D721Med (cell line): ENCODE measurements at regions not wholly inside any gene's neighbourhood (a gene's known extent, or its start where the extent isn't known, plus 50 kb on each side); places are given as distances from the start of the nearest gene placed in this dataset.

ENCODE experiments used
- DNase-seq: peaks from one replicate; pipeline ENCODE4 v3.0.0; 2011; ENCODE audit warnings: low spot score; ENCODE audit not compliant: insufficient read length
- FAIRE-seq: peaks from 2 replicates; lab custom pipeline; 2011; peaks lifted over from hg19 to GRCh38; lab: Jason Lieb, UNC
- TF ChIP-seq, protein P1 (sequence below): IDR thresholded peaks from 2 replicates; pipeline ENCODE4 v1.5.1; 2012; ENCODE audit warnings: mild to moderate bottlenecking, control low read depth; ENCODE audit not compliant: insufficient read depth; ENCODE audit errors: missing control alignments

DNA sequence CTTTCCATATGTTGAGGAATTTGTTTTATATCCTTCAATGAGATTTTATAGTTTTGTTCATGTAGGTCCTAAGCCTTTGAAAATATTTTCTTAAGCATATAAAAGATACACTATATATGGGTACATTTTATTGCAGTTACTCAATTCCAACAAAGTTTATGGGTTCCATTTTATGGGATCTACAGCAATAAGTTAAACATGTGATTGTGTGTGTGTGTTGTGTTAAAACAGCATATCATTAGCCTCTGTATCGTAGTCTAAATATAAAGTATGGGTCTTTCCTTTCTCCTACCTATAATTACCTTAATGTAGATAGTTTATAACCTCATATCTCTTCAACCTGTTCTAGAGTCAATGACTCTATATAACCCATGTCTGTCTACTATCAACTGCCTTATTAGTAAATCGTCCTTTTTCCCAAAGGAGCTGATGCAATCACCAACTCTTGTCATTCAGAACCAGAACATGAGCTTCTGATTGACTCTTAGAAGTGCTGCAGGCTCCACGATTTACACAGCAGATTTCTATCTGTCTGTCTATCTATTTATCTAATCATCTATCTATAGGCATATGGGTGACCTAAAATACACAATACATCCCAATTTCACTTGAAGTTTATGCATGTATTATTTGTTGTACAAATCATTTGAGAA, 512.6 kb upstream of the CBLB start:
- TF ChIP-seq, protein P1, sequence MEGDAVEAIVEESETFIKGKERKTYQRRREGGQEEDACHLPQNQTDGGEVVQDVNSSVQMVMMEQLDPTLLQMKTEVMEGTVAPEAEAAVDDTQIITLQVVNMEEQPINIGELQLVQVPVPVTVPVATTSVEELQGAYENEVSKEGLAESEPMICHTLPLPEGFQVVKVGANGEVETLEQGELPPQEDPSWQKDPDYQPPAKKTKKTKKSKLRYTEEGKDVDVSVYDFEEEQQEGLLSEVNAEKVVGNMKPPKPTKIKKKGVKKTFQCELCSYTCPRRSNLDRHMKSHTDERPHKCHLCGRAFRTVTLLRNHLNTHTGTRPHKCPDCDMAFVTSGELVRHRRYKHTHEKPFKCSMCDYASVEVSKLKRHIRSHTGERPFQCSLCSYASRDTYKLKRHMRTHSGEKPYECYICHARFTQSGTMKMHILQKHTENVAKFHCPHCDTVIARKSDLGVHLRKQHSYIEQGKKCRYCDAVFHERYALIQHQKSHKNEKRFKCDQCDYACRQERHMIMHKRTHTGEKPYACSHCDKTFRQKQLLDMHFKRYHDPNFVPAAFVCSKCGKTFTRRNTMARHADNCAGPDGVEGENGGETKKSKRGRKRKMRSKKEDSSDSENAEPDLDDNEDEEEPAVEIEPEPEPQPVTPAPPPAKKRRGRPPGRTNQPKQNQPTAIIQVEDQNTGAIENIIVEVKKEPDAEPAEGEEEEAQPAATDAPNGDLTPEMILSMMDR = no peak
- DNase-seq (no peak), FAIRE-seq (no peak)

DNA sequence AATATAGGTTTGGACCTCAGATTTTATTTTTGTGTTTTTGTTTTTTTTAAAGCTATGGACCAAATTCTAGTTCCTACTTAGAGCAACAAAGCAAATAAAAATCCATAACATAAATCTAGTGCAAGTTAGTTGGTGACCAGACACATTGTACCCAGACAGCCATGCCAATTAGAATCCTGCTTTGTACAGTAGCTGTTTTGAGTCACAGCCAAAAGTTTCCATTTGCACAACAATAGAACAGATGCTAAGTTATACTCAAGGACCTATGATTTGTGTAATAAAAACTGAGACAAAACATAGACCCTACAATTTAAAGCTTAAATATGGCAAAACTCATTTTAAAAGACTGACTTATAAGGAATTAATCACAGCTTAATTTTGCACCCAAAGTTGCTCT, 513.1 kb upstream of the CBLB start:
- DNase-seq (no peak), FAIRE-seq (no peak)
- TF ChIP-seq, protein P1 = no peak

DNA sequence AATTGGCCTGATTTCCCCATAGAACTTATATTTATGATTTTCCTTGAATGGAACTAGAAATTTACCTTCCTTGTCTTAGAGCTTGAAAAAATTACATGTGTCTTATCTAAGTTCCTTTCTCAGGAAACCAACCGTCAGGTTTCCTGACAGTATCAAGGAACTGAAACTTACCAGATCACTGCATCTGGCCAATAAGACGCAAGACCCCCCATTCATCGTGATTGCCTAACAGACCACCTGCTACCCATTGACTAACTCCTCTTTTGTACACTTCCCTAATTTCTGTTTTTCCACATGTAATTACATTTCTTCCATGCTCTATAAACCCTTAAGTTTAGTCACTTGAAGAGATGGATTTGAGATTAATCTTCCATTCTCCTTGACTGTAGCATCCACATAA, 517.2 kb upstream of the CBLB start:
- FAIRE-seq (no peak), DNase-seq (no peak)
- TF ChIP-seq, protein P1 = no peak

DNA sequence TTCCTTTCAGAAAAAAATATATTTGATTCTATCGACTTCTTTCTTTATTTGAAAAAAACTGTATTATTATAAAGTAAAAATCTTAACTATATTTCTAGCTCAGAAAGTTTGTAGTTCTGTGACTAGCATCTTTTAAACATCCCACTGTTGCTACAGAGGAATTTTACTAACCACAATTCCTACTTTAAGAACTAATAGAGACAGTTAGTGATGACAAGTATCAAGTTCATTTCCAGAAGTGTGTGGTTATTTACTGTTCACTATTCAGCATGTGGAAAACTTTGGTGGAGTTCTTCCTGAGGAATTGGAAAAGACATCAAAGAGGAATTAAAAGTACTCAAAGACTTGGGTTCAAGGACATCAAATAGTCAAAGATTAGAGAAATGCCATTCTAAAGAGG, 524.1 kb upstream of the CBLB start:
- DNase-seq (no peak), FAIRE-seq (no peak)
- TF ChIP-seq, protein P1 = no peak

DNA sequence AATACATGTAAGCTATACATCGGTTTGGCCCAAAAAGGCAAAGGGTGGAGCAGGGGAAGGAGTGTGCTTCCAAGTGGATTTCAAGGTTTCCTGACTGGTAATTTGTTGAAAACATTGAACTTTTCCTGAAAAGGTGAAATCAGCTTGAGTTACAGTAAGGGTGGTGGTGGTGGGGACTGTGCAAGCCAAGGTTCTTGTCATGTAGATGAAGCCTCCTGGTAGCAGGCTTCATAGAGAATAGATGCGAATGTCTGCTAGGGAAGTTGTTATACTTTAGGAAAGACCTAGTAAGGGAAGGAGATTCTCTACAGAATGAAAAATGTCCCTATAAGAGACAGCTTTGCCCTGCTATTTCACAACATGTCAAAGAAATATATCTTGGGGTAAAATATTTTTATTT, 528.2 kb upstream of the CBLB start:
- DNase-seq (no peak), FAIRE-seq (no peak)
- TF ChIP-seq, protein P1 = no peak

DNA sequence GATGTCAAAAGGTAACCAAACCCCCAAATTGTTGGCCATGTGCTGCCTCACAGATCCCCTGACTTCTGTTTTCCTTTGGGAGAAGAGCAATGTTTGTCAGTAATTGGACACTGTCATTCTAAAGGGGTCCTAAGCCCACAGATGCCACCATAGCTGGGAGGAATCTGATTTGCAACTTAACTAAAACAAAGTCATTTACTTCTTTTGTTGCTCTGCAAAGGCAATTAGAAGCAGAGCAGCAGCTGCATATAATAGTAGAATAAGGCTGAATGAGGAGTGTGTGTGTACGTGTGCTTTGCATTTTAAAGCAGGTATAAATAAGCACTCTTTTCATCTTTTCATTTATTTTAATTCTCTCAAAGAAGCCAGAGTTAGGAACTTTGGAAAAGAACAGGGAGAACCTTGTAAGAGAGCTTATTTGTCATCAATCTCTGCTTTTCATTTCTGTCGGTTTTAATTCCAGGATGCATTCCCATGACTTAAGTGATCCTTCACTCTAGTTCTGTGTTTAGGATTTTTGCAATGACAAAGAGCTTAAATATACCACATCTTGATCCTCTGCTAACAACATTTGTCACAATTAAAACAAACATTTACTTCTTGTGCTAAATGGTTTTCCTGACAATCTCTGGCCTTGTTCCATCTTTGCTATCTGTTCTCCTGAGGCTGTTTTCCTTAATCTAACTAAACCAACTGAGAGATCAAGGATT, 530.2 kb upstream of the CBLB start:
- DNase-seq (no peak), FAIRE-seq (no peak)
- TF ChIP-seq, protein P1 = no peak

DNA sequence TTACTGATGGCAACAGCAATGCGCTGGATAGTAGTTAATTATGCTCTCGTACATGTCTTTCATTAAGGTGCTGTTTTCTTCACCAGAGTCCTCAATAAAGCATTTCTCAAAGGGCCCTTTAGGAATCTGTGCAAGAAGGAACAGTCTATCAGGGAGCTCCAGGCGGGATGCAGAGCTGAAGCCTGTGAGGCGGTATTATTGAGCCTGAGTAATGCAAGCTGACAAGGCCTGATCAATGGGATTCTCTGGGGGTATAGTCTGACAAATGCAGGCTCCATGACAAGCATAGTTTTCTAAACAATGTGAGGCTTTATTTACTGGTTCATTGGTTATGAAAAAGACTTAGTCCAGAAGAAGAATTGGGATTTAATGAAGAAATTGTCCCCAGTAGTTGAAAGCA, 530.9 kb upstream of the CBLB start:
- no peak for DNase-seq
- FAIRE-seq = no peak
- TF ChIP-seq, protein P1 = no peak
